ENCODE measurements at regions not wholly inside any gene's neighbourhood (a gene's known extent, or its start where the extent isn't known, plus 50 kb on each side); places are given as distances from the start of the nearest gene placed in this dataset.

- no peak for TF ChIP-seq POLR2A (IDR thresholded peaks at IDR 0.05; ENCODE audit: low read depth, low read length)
- no peak for TF ChIP-seq POLR2AphosphoS5 (IDR thresholded peaks at IDR 0.05; ENCODE audit: low read depth, low read length)
Measured at GRCh38 chr4:107389965-107390364, 330.1 kb downstream of the PAPSS1 start.
